Pancreas (tissue), 10 donors: ENCODE measurements at regions not wholly inside any gene's neighbourhood (a gene's known extent, or its start where the extent isn't known, plus 50 kb on each side); places are given as distances from the start of the nearest gene placed in this dataset.
A peak's percentile ranks its signal among the peaks of the same experiment; 100 is the strongest.

Source experiments
- ATAC-seq, 4 donors: fragments of 200-7000 bp; cut with Tn5 transposase; one replicate each; pipeline versions ENCODE4 v1.8.0 to v1.9.1; 2020; ENCODE audit warnings: mild to moderate bottlenecking in 4 of 4, moderate library complexity in 4 of 4
- DNase-seq, 6 donors: peaks; one replicate each; pipeline ENCODE4 v3.0.0-alpha.2; 2020
- FAIRE-seq: peaks from 2 replicates; lab custom pipeline; 2012; peaks lifted over from hg19 to GRCh38; lab: Jason Lieb, UNC
- H3K27ac ChIP-seq, 4 donors: fragments of 200-600 bp; sonication (generic); 1 replicate in 3 of 4; 2 replicates in 1 of 4; pipeline versions ENCODE4 v1.5.0 to v1.8.0; 2020
- H3K27me3 ChIP-seq, 4 donors: fragments of 200-600 bp; one replicate each; pipeline ENCODE4 v1.8.0; 2021
- H3K36me3 ChIP-seq, 3 donors: fragments of 200-600 bp; sonication (generic) in 1 of 3; one replicate each; pipeline versions ENCODE4 v1.5.0 to v1.8.0; 2020 to 2021
- H3K4me1 ChIP-seq, 3 donors: fragments of 200-600 bp; one replicate each; pipeline ENCODE4 v1.8.0; 2021
- H3K4me3 ChIP-seq, 4 donors: fragments of 200-600 bp; sonication (generic) in 2 of 4; one replicate each; pipeline versions ENCODE4 v1.5.0 to v1.8.0; 2020 to 2021
- H3K9me3 ChIP-seq, 4 donors: fragments of 200-600 bp; one replicate each; pipeline ENCODE4 v1.8.0; 2021
- WGBS, 2 donors: extraction: QIAGEN DNeasy Blood & Tissue Kit; methylation state at CpG; one replicate each; pipeline ENCODE4 v1.1.7; 2013; 5-methylcytosine and 5-hydroxymethylcytosine counted together
- intact Hi-C, 3 donors: fragments of 100-400 bp; cut with DNase I; formaldehyde crosslinking; loops; one replicate each; pipeline versions ENCODE4 v1.11.1 to v1.14.2; 2022
- TF ChIP-seq, protein P1 (sequence below), 4 donors: fragments of 200-600 bp; sonication (generic) in 3 of 4; IDR thresholded peaks; one replicate each; pipeline versions ENCODE4 v1.5.0 to v1.8.0; 2021; ENCODE audit warnings: antibody characterized with exemption in 4 of 4
- donor health status: healthy with polysubstance abuse.
- donor health status: DM: no; HTN: no; CAD: no; lungs with moderate emphysema.
- donor health status: DM: no; HTN: no; CAD: no.
- donor health status: control.
- donor health status: control.
- donor health status: Bipolar disorder and iron deficiency.
- donor health status: DM: yes; HTN: yes; CAD: no.
- donor health status: DM: no; HTN: no; CAD: no.
- donor health status: DM: no; HTN: no; CAD: no.
- donor health status: DM: yes; HTN: yes; CAD: no.

DNA sequence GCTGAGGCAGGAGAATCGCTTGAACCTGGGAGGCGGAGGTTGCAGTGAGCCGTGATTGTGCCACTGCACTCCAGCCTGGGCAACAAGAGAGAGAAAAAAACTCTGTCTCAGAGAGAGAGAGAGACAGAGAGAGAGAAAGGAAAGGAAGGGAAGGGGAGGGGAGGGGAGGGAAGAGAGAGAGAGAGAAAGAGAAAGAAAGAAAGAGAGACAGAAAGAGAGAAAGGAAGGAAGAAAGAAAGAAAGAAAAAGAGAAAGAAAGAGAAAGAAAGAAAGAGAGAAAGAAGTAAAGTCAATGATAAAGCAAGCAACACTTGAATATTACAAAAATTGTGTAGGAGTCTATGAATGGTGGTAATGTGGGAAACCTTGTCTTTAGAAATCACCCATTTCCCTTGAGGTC is 133.6 kb upstream of the MSX2 start:
- intact Hi-C loops, result no loop called here
- peaks cover 0 to 4% (median 0%) of the 10 kb centered on the region in 4 donors for H3K27me3 ChIP-seq
- no peak for ATAC-seq
- no peaks in the 10 kb centered on the region for H3K36me3 ChIP-seq
- no peak overlapping the region for H3K27ac ChIP-seq
- no peak overlapping the region for H3K4me3 ChIP-seq
- no peak for DNase-seq
- TF ChIP-seq, protein P1, sequence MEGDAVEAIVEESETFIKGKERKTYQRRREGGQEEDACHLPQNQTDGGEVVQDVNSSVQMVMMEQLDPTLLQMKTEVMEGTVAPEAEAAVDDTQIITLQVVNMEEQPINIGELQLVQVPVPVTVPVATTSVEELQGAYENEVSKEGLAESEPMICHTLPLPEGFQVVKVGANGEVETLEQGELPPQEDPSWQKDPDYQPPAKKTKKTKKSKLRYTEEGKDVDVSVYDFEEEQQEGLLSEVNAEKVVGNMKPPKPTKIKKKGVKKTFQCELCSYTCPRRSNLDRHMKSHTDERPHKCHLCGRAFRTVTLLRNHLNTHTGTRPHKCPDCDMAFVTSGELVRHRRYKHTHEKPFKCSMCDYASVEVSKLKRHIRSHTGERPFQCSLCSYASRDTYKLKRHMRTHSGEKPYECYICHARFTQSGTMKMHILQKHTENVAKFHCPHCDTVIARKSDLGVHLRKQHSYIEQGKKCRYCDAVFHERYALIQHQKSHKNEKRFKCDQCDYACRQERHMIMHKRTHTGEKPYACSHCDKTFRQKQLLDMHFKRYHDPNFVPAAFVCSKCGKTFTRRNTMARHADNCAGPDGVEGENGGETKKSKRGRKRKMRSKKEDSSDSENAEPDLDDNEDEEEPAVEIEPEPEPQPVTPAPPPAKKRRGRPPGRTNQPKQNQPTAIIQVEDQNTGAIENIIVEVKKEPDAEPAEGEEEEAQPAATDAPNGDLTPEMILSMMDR (IDR thresholded peaks at IDR 0.05), result no peak
- no peak for FAIRE-seq
- no peaks in the 10 kb centered on the region for H3K9me3 ChIP-seq
- 59 to 86% methylated on average over 3 of the region's 3 CpGs for WGBS, 2 donors
- no peaks in the 10 kb centered on the region for H3K4me1 ChIP-seq

DNA sequence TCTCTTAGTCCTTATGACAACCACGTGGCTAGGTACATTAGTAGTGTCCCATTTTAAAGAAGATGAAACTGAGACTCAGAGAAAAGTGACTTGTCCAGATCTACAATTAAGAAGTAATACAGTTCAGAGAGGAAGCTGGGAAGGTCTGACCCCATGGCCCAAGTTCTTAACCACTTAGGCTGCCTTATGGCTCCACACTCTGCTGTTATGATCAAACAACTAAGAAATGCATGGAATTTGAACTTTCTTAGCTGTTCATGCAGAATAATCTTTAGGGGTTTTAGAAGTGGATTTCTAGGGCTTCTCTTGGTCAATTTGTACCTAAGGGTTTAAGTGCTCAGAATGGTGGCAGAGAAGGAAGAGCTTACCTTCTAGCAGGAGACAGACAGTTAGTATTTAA is 128.0 kb upstream of the MSX2 start:
- H3K4me3 ChIP-seq, result no peak overlapping the region
- WGBS, 2 donors, result 76 to 83% methylated on average over 1 of the region's 1 CpG
- no peaks in the 10 kb centered on the region for H3K4me1 ChIP-seq
- H3K36me3 ChIP-seq, result no peaks in the 10 kb centered on the region
- ATAC-seq (no peak), FAIRE-seq (no peak), DNase-seq (no peak)
- TF ChIP-seq, protein P1 (IDR thresholded peaks at IDR 0.05), result no peak
- H3K9me3 ChIP-seq, result no peaks in the 10 kb centered on the region
- no peak overlapping the region for H3K27ac ChIP-seq
- intact Hi-C loops, result no loop called here
- H3K27me3 ChIP-seq, result no peaks in the 10 kb centered on the region

DNA sequence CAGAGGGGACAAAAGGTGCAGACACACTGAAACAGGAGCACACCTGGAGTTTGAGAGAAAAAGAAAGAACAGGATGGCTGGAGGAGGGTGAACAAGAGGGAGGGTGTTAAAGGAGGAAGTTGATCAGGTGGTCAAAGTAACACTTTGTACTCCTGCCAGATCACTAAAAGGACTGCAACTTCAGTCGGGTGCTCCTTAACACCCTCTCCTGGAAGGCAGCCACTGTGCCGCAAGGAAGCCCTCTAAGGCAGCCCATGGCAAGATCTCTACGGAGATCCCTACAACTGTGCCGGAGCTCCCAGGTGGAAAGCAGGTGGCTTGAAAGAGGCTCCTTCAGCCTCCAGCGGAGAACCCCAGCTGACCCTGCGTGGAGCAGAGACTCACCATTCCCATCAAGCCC is 124.4 kb upstream of the MSX2 start:
- Histone ChIP-seq H3K4me3 (no peak overlapping the region), H3K4me1 (no peaks in the 10 kb centered on the region), H3K36me3 (no peaks in the 10 kb centered on the region), H3K9me3 (no peaks in the 10 kb centered on the region), H3K27ac (no peak overlapping the region), H3K27me3 (no peaks in the 10 kb centered on the region)
- ATAC-seq, result no peak
- WGBS, 2 donors, result 14 to 16% methylated on average over 6 of the region's 6 CpGs
- intact Hi-C loops, result no loop called here
- FAIRE-seq, result no peak
- TF ChIP-seq, protein P1 (IDR thresholded peaks at IDR 0.05), result no peak
- DNase-seq, result no peak

DNA sequence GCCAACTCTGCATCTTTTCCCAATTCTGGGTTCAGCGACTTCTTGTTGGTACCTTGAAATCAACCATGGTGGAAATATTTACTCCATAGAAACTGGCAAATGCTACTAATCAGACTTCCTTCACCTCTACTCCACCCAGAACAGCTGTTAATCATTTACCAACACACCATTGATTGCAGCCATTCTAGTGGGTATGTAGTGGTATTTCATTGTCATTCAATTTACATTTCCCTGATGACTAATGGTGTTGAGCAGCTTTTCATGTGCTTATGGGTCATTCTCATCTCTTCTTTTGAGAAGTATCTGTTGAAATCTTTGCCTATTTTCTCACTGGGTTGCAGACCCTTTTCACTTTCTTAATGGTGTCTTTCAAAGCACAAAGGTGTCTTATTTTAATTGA is 122.4 kb upstream of the MSX2 start:
- Histone ChIP-seq H3K9me3 (no peaks in the 10 kb centered on the region), H3K4me1 (no peaks in the 10 kb centered on the region), H3K36me3 (no peaks in the 10 kb centered on the region), H3K4me3 (no peak overlapping the region), H3K27ac (no peak overlapping the region), H3K27me3 (no peaks in the 10 kb centered on the region)
- ATAC-seq (peak in 2 of 4 donors; percentile 19 to 46), FAIRE-seq (no peak), DNase-seq (no peak)
- TF ChIP-seq, protein P1 (IDR thresholded peaks at IDR 0.05), result no peak
- intact Hi-C loops, result no loop called here
- 83 to 95% methylated on average over 1 of the region's 1 CpG for WGBS, 2 donors

DNA sequence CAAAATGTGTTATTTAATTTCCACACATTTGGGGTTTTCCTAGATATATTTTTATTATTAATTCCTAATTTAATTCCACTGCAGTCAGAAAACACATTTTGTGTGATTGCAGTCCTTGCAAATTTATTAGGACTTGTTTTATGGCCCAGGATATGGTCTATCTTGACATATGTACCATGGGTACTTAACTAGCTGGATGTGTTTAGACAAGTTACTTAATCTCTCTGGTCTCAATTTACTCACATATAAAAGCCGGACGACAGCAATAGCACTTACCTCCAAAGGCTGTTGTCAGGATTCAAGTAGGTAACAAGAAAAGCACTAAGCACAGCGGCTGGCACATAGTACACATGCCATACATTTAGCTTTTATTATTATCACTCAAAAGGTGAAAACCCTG is 118.2 kb upstream of the MSX2 start:
- FAIRE-seq (no peak), DNase-seq (no peak), ATAC-seq (no peak)
- Histone ChIP-seq H3K27ac (no peak overlapping the region), H3K9me3 (no peaks in the 10 kb centered on the region), H3K4me3 (no peak overlapping the region), H3K4me1 (no peaks in the 10 kb centered on the region), H3K36me3 (no peaks in the 10 kb centered on the region), H3K27me3 (no peaks in the 10 kb centered on the region)
- intact Hi-C loops, result no loop called here
- 77 to 83% methylated on average over 3 of the region's 3 CpGs for WGBS, 2 donors
- TF ChIP-seq, protein P1 (IDR thresholded peaks at IDR 0.05), result no peak
